Tibial nerve (tissue), 3 donors: ENCODE measurements at regions not wholly inside any gene's neighbourhood (a gene's known extent, or its start where the extent isn't known, plus 50 kb on each side); places are given as distances from the start of the nearest gene placed in this dataset.

ENCODE experiments used
- CTCF ChIP-seq, 5 experiments: fragments of 200-600 bp in 3 of 5; fragments of 450-650 bp in 2 of 5; sonication (generic) in 3 of 5; IDR thresholded peaks; one replicate each; pipeline ENCODE4 v1.5.1; 2016 to 2019; ENCODE audit warnings: antibody characterized with exemption in 5 of 5, mild to moderate bottlenecking in 3 of 5, moderate library complexity in 2 of 5
- POLR2A ChIP-seq, 2 donors: fragments of 450-650 bp; IDR thresholded peaks; one replicate each; pipeline ENCODE4 v1.6.1; 2017; ENCODE audit warnings: antibody characterized with exemption in 2 of 2, mild to moderate bottlenecking in 2 of 2, moderate library complexity in 2 of 2

GRCh38 chr7:125747966-125748365 is 818.3 kb upstream of the POT1 start:
- TF ChIP-seq CTCF (IDR thresholded peaks at IDR 0.05) (no peak), POLR2A (IDR thresholded peaks at IDR 0.05) (no peak)
